Right forelimb (tissue), 1 donor: ENCODE measurements at regions not wholly inside any gene's neighbourhood (a gene's known extent, or its start where the extent isn't known, plus 50 kb on each side); places are given as distances from the start of the nearest gene placed in this dataset.

ENCODE experiments used
- DNase-seq: peaks from one replicate; pipeline ENCODE4 v3.0.0-alpha.2; 2018

DNA sequence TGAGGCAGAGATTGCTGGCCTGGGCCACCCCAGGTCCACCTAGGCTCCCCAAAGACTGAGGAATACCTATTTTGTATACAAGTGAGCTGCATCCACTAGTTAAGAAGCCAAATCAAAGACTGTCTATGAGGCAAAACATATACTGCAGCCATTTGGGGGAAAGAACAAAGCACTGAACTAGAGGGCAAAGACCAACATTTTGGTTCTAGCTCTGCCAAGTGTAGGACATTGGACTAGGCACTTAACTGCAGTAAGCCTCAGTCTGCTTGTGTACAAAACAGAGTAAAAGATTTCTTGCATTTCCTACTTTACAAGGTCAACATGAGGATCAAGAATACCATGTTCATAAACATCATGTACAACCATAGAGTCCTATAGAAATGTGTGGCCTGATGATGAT is 94.8 kb upstream of the CYP1B1 start:
- DNase-seq = no peak

DNA sequence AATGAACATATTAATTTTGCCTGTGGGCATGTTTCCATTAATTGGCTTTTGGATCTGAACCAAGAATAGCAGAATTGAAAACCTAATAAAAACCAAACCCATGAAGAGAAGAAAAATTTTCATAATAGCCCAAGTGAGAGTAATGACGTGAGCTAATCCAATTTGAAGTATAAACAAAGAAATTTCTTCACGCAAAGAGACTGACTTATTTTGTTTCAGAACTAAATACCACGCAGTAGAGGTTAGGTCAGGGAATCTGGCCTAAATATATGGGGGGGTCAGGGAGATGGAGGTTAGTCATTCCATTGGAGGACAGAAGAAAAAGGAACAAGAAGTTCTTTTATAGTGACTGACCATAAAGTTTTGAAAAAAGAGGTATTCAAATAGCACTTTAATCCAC is 94.1 kb upstream of the CYP1B1 start:
- DNase-seq = no peak

DNA sequence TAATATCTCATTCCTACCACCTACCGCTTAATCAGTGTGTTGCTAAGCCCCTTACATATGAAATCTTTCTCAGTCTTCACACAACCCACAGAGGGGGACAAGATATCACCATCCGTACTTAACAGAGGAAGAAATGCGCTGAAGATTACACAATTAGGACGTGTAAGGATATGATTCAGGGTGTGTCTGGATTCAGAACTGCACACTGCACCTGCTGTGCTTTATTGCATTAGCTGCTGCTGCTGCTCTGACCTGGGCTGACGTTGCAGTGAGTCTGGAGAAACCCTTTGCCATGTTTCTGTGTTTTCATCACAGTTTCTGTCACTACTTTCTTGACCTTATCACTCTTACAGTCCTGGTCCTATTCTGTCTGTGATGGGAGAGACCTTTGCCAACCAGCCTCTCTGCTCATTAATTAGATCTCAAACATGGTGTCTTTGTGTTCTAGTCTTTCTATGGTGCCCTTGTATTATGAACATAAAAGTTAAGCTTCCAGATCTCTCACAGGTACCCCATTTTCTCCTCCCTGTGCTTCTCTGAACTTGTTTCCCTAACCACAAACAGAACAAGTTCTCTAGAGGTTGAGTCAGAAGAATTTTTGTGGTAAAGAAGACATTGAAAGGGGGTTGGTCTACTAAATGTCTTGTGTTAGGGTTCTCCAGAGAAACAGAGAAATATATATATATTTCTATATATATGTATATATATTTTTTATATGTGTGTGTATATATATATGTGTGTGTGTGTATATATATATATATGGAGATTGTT is 92.9 kb upstream of the CYP1B1 start:
- DNase-seq = no peak

DNA sequence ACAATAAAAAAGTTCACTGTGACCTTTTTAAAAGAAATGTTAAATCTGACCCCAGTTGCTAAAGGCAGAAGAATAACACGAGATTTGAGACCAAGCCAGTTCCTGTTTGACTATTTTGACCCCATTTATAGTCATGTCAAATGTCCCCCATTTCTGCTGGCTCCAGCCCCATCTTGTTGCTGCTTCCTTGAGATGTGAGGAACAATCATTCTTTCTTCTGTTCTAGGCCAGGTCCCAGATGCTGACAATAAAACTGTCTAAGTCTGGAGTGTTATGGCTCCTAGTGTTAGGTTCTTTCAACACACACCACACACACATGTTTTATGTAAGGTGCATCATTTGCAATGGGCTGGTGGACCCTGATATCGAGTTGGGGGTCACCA is 92.0 kb upstream of the CYP1B1 start:
- DNase-seq = no peak

DNA sequence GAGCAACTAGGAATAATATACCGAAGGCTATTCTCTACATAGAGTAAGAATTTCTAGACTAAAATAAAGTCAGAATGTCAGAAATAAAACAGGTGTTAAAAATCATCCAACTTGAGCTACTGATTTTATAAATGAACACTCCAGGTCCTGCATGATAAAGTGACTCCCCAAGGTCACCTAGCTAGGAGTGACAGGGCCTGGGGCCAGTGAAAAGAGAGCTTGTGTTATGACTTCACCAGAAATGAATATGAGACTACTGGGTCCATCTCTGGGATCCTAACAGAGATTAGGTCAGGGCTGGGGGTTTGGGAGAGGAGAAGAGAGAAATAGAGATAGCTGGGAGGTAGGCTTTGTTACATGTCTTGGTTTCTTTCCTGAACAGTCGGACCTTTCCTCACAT is 89.7 kb upstream of the CYP1B1 start:
- no peak for DNase-seq

DNA sequence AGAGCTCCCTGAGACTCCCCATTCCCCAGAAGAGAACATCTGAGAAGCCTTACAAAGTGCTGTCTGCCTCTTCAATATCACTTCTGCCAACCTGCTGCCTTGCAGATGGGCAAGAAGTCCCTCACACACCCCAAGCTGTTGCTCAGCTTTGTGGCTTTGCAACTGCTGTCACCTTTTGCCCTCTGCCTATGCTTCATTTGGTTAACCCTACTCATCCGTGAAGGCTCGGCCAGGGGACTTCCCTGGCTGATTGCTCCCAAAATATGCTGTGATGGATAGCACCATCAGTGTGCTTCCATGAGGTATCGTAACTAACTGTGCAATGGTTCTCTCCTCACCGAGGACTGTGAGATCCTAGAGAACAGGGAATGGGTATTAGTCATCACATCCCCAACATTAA is 88.9 kb upstream of the CYP1B1 start:
- no peak for DNase-seq

DNA sequence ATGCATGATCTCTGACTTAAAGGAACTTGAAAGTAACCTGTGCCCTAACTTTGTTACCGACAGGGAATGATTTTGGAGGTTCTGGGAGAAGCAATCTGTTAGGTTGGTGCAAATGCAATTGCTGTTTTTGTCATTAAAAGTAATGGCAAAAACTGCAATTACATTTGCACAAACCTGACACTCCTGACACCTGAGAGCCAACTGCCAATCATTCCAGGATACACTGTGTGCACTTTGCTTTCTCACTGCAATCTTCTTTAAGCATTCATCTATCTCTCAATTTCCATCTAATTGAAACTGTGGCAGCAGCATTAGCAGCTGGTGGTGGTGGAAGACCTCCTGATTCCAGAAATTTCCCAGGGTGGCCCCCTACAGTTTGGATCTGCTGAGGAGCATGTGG is 87.6 kb upstream of the CYP1B1 start:
- no peak for DNase-seq

DNA sequence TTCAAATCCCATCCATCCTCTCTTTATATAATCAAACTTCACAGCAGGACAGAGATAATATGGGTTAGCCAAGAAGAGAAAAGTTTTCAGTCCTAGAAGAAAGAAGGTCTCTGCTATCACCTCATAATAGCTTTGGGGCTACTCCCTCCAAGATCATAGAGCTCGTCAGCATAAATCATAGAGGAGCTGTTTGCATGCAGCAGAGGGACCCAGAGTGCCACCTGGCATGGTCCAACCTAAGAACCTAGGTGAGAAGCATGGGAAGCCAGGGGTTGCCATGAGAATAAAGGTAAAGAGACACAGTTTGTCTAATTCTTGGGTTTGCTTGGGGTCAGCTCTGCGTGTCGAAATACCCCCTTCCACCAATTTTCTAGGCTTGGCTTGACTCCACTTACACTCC is 87.1 kb upstream of the CYP1B1 start:
- DNase-seq = no peak

DNA sequence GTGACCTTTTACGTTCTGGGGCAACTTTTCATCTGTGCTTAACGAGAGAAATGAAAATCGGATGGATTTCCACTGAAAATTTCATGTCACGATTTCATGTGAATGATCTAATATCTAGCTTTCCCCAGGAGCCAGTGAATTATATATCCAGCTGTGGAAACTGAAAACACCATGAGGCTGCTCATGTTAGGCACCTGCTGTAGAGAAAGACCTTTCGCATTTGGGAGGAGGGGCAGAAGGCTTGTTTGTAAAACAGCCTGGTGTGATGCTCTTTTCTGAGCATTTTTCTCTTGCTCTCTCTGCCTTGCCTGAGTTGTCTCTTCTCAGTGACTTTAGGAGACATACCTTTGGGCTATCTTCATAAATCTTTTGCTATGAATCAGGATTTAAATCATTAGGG is 84.6 kb upstream of the CYP1B1 start:
- no peak for DNase-seq

DNA sequence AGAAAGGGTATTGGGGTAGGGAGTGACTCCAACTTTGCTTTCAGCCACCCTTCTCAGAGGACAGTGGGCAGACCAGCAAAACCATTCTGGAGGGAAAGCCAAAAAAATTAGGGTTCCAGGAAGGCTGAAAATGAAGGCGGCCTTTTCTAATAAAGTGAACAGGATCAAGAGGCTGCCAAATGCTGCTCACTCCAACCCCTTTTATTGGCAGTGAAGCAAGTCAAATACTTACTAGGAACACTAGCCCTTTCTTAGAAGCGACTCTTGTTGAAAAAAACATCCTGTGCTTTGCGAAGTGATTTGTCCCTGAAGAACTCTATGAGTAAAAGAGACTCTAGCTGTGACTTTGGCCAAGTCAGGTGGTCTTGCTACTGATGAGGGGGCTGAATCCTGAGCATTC is 83.6 kb upstream of the CYP1B1 start:
- peak; percentile 62 for DNase-seq

DNA sequence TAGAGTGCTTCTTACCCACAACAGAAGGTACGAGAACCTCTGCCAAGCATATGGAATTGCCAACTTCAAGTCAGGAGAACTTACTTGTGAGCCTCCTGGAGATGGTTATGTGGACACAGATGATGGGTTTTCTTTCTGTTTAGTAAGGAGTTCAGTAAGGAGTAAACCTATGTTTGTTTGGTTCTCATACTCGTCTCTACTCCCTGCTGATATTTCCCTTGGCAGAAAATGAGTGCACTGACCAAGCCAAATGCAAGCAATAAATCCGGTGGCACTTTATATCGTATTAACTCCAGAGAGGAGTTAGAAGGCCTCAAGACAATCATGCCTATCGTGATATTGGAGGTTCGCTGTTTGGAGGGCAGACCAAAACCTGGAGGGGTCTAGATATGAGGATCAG is 83.2 kb upstream of the CYP1B1 start:
- DNase-seq = no peak

DNA sequence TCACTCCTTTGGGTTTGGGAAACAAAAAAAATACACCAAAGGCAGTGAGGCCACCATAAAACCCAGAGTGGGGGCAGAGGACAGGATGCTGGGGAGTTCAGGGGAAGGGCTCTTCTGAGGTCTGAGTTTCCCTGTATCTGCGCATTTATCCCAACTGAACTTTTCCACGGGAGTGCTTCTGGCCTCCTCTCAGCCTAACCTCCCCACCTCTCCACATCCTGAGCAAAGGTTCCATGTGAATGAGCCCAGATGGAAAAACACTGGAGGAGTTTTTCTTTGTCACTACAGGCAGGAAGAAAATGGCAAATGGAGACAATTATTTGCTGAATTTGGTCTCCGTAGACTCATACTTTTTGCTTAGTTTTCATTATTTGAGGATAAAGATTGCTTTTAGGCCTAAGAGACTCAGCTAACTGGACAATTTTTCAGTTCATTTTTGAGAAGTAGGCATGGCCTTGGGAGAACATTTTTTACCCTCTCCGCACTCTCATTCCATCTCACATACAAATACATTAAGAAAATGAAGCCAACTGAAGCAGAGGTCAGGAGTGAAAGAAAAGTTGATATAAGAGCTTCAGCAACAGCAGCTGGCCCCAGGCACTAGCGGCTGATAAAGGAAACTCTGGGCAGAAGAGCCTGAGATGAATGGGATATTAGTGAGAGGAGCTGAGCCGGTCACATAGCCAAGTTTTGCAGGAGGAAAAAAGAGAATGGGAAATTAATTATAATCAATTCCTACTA is 82.6 kb upstream of the CYP1B1 start:
- no peak for DNase-seq

DNA sequence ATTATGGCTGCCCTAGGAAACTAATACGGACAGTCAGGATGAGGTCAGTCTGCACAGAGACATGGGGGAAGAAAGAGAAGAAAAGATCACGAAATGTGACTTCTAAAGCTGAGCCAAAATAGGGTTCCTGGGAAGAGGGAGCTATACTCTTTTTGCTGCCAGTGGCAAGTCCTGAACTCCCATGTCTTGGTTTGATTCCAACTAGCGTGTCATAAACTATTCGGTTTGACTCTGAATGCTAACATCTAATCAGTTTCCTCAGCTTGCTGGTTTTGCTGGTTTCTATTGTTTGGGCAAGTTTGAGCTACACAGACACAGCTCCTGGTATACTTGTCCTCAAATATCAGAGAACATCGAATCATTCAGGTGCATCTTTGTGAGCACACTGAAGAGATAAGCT is 80.5 kb upstream of the CYP1B1 start:
- DNase-seq = no peak

DNA sequence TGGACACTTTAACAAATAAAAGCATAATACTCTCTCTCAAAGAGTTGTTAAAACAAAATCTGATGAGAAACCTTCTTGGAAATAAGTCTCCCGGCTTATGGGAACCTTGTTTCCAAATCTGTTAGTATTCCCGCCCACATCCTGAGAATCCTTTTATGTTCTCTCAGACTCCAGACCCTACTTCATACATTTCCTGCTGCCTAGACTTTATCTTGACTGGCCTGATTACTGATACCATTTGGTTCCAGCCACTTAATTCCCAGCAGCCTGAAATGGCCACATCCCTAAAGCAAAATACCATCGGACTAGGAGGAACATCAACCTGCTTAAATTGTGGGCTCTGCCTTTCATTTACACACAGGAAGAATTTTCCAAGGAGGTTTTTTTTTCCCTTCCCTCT is 79.1 kb upstream of the CYP1B1 start:
- DNase-seq = no peak

DNA sequence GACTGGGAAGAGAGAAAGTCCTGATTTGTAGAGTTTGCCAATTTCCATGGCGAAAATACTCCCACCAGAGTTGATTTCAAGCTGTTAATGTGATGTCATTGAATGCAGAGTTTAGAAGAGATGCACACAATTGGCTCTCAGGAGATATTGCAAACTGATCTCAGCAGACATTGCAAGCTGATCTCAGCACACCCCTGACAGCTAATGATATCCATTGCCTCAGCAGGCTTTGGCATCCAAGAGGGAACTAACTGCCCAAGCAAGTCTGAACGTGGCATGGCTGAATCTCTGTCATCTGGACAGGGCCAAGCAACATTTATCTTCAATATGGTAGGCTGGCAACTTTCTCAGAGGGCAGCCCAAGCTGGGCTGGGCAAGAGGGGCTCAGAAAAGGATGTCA is 78.4 kb upstream of the CYP1B1 start:
- no peak for DNase-seq

DNA sequence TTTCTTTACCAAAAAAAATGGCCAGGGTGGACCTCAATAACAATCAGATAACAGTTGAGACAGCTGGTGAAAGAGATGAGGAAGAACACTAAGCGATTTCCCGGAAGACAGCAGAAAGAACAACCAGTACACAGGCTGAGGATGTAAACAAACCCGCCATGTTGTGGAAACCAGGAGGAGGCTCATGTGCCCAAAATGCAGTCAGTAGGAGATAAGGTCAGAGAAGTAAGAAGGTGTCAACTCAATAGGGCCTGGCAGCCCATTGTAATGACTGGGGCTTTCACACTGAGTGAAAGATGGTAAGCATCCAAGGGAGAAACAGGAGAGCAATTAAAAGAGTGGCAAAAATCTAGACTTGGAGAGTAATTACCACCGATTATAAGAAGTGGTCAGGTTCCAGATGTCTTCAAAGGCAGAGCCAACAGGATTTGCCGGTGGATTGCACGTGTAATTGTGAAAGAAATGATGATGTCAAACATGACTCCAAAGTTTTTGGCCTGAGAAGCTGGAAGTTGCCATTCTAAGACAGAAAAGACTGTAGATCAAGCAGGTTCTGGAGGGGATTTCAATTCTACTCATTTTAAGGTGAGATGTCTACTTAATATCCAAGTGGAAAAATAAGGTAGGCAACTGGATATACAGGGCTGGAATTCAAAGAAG is 77.7 kb upstream of the CYP1B1 start:
- no peak for DNase-seq

DNA sequence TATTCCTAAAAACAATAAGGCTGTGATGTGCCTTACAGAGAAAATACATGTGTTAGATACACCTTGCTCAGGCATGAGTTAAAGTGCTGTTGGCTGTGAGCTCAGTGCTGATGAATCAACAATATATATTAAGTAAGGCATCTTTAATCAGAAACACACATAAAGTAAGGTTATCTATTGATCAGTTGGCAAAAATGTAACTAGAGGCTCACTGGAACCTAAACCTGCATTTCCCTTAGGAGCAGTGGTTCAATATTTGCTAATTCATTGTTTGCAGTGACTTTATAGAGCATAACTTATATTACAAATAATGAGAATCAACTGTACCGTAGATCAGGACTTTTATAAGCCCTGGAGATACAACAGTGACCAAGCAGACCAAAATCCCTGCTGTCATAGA is 77.0 kb upstream of the CYP1B1 start:
- no peak for DNase-seq

DNA sequence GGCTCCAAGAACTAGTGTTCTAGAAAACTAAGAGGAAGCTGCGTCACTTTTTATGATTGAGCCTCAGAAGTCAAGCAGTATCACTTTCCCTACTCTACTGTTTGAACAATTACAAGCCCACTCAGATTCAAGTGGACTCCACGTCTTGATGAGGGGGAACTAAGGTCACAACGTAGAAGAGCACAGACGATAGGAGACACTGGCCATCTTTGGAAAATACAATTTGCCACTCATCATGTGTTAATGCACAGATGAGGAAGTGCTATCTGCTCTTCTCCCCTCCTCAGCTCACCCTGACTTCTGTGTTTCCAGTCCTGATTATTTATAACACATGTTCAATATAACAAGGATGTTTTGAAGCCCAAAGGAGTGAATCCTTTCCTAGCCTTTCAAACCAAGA is 76.1 kb upstream of the CYP1B1 start:
- DNase-seq = no peak

DNA sequence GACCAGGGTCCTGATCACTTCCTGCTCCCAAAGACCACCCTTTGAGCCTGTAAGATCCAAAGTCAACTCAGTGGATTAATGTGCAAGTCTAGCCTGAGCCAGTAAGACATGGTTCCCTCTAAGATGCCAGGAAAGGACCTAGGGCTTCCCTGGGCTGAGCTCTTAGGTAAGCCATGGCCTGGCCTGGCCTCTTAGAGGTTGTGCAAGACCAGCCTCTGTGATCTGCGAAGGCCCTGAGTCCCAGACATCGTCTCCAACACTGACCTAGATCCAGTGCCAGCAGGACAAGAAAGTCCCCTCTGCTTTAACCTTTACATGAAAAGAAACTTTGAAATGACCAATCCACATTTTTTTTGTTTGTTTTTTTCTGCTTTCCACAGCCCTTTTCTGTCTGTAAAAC is 73.6 kb upstream of the CYP1B1 start:
- no peak for DNase-seq

DNA sequence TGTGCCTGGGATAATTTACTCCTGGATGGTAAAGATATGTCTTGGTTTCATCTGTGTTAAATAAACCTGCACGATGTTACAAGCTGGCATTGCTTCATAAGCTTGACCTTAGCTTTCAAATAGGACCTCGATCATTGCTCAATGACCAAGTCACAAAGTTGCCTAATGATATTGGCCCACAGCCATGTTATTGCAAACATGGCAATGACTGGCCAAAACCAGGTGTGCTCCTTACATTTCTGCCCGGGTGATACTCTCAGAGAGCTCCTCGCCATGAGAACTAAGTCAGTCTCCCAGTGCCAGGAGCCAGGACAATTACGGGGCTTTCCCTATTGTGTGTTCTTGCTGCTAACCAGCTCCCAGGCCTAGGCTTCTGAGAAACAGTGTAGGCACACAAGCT is 72.5 kb upstream of the CYP1B1 start:
- DNase-seq = no peak

DNA sequence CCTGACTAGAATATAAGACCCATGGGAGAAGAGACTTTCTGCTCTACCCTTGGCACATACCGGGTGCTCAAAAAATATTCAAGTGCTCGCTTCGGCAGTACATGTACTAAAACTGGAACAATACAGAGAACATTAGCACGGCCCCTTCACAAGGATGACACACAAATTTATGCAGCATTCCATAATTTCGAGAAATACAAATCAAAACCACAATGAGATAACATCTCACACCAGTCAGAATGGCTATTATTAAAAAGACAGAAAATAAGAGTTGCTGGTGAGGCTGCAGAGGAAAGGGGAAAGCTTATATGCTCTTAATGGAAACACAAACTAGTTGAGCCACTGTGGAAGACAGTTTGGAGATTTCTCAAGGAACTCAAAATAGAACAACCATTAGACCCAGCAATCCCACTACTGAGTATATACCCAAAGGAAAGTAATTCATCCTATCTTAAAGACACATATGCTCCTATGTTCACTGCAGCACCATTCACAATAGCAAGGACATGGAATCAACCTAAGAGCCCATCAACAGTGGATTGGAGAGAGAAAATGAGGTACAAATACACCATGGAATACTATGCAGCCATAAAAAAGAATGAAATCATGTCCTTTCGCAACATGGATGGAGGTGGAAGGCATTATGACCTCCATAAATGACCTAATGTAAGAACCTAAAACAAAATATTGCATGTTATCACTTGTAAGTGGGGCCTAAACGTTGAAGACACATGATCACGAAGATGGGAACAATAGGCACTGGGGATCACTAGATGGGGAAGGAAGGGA is 71.6 kb upstream of the CYP1B1 start:
- DNase-seq = no peak

DNA sequence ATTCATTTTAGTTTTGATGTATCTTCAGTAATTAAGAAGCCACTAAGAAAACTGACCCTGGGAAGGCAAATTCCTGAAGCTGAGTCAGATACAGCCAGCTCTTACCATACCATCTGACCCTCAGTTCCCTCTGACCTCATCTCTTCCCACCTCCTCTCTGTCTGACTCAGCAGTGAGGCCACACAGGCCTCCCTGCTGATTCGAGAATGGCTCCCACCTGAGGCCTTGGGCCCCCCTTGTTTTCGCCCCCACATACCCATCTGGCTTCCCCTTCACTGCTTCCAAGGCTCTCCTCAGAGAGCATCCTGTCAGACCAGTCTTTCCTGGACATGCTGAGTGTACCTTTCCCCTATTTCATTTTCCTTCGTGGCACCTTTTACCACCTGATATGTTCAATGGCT is 71.0 kb upstream of the CYP1B1 start:
- no peak for DNase-seq

DNA sequence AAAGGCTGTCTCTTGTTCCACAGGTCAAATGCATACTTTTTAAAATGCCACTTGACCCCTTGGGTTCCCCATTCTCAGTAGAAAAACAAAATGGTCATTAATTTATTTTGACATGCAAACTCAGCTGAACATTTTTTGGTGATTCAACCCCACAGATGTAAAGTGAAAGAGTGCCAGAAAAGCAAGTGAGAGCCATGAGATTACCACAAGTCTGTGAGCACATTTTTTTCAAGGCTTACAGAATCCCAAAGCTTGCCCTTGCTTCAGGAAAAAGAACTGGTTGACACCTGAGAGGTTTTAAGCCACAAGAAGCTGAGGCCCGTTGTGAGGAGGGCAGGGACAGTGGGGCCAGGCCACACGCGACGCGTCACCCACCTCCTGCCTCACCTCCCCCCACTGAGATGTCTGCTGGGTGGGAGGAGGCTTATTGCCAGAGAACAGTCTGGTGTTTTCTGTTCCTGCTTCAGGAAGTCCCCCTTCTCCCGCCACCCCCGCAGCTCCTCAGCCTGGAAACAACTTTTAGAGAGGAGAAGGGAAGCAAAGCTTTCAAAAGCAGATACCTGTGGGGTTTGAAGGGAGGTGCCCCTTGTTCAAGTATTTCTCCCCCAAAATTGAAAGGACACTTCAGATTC is 70.4 kb upstream of the CYP1B1 start:
- no peak for DNase-seq
